HepG2 (cell line): ENCODE measurements at regions not wholly inside any gene's neighbourhood (a gene's known extent, or its start where the extent isn't known, plus 50 kb on each side); places are given as distances from the start of the nearest gene placed in this dataset.
A peak's percentile ranks its signal among the peaks of the same experiment; 100 is the strongest.

Experiments
- ATAC-seq: fragments of 200-7000 bp; cut with Tn5 transposase; 3 replicates; pipeline ENCODE4 v1.9.1; 2020; ENCODE audit warnings: mild to moderate bottlenecking, moderate library complexity
- BruUV-seq: library from RNA; stranded (reverse); fragments of 400-500 nt; replicated peaks from 2 replicates; lab custom pipeline; 2021; lab: Mats Ljungman, UMichigan
- CTCF ChIA-PET: fragments of 300-600 bp; formaldehyde crosslinking; extraction: SDS; loops from one replicate; lab custom pipeline; 2021; ENCODE audit warnings: low total read pairs, inconsistent platforms, low intra/inter-chr PET ratio; lab: Yijun Ruan, JAX
- POLR2A ChIA-PET: fragments of 350-600 bp; sonication (Branson Sonifier 250); formaldehyde crosslinking; loops from one replicate; lab custom pipeline; 2020; ENCODE audit warnings: antibody characterized with exemption, inconsistent platforms; lab: Yijun Ruan, JAX
- DNase-seq: peaks from one replicate; pipeline ENCODE4 v3.0.0-alpha.2; 2015; ENCODE audit warnings: low spot score
- FAIRE-seq: peaks from 3 replicates; lab custom pipeline; 2011; peaks lifted over from hg19 to GRCh38; lab: Jason Lieb, UNC
- H2AFZ ChIP-seq: one replicate; pipeline ENCODE4 v1.6.1; 2011; ENCODE audit warnings: low read length, inconsistent platforms
- H3K27ac ChIP-seq: fragments of 300-600 bp; 3 replicates; pipeline ENCODE4 v1.8.0; 2011; ENCODE audit warnings: mixed run types, mild to moderate bottlenecking, mixed read lengths, low read length, inconsistent platforms; ENCODE audit not compliant: insufficient read depth; ENCODE audit errors: extremely low read length
- H3K27me3 ChIP-seq, 2 experiments: fragments of 200-600 bp in 1 of 2; 2 replicates in 1 of 2; 3 replicates in 1 of 2; pipeline versions ENCODE4 v1.6.0 to v1.8.0; 2011; ENCODE audit warnings: low read length in 2 of 2, mild to moderate bottlenecking in 2 of 2, moderate library complexity in 2 of 2, inconsistent platforms in 1 of 2; ENCODE audit not compliant: insufficient read depth in 2 of 2, control insufficient read depth in 1 of 2
- H3K36me3 ChIP-seq, 2 experiments: fragments of 200-600 bp in 1 of 2; replicated peaks in 1 of 2; 2 replicates in 1 of 2; 3 replicates in 1 of 2; pipeline versions ENCODE4 v1.5.1 to v1.8.0; 2011; ENCODE audit warnings: low read length in 2 of 2, inconsistent platforms in 1 of 2; ENCODE audit not compliant: insufficient read depth in 2 of 2, control insufficient read depth in 1 of 2
- H3K4me1 ChIP-seq: 2 replicates; pipeline ENCODE4 v1.5.1; 2012; ENCODE audit warnings: low read length, inconsistent platforms; ENCODE audit not compliant: insufficient read depth
- H3K4me2 ChIP-seq: 2 replicates; pipeline ENCODE4 v1.6.0; 2011; ENCODE audit warnings: low read depth, low read length, inconsistent platforms
- H3K4me3 ChIP-seq, 3 experiments: fragments of 200-600 bp in 1 of 3; sonication (generic), shearing (Covaris generic) in 1 of 3; replicated peaks in 1 of 3; 2 replicates each; pipeline ENCODE4 v1.5.1; 2011 to 2016; ENCODE audit warnings: low read length in 3 of 3, inconsistent platforms in 2 of 3, low read depth in 2 of 3, mild to moderate bottlenecking in 2 of 3, control low read depth in 1 of 3, mixed read lengths in 1 of 3; ENCODE audit not compliant: insufficient read depth in 1 of 3
- H3K79me2 ChIP-seq: one replicate; pipeline ENCODE4 v1.6.1; 2011; ENCODE audit warnings: low read length, inconsistent platforms; ENCODE audit not compliant: insufficient read depth
- H3K9ac ChIP-seq: 2 replicates; pipeline ENCODE4 v1.6.0; 2011; ENCODE audit warnings: mild to moderate bottlenecking, low read depth, low read length, inconsistent platforms; ENCODE audit not compliant: insufficient read depth
- H3K9me3 ChIP-seq: 2 replicates; pipeline ENCODE4 v1.5.1; 2012; ENCODE audit warnings: mild to moderate bottlenecking, low read length
- H4K20me1 ChIP-seq: 2 replicates; pipeline ENCODE4 v1.6.0; 2011; ENCODE audit warnings: inconsistent platforms, mild to moderate bottlenecking, low read length, moderate library complexity; ENCODE audit not compliant: insufficient read depth
- ELF3 ChIP-seq: IDR thresholded peaks from 2 replicates; pipeline ENCODE4 v1.6.1; 2016; ENCODE audit warnings: missing genetic modification reagents, missing compliant biosample characterization
- FOXJ3 ChIP-seq: sonication (generic); formaldehyde crosslinking; IDR thresholded peaks from 2 replicates; pipeline ENCODE4 v1.4.0; 2020; ENCODE audit warnings: missing genetic modification reagents, mild to moderate bottlenecking, borderline replicate concordance
- GLI4 ChIP-seq: sonication (generic); formaldehyde crosslinking; IDR thresholded peaks from 2 replicates; pipeline ENCODE4 v1.5.1; 2020; ENCODE audit warnings: missing genetic modification reagents, mild to moderate bottlenecking, moderate library complexity, borderline replicate concordance
- RBM39 ChIP-seq: fragments of 200-400 bp; formaldehyde crosslinking; IDR thresholded peaks from one replicate; pipeline ENCODE4 v1.6.1; 2018; ENCODE audit warnings: antibody characterized with exemption, mild to moderate bottlenecking, low read depth, low read length; ENCODE audit not compliant: poor library complexity, severe bottlenecking
- ZNF432 ChIP-seq: sonication (generic); formaldehyde crosslinking; IDR thresholded peaks from 2 replicates; pipeline ENCODE4 v1.5.0; 2020; ENCODE audit warnings: missing genetic modification reagents, mild to moderate bottlenecking, borderline replicate concordance
- ZNF550 ChIP-seq: sonication (generic); formaldehyde crosslinking; IDR thresholded peaks from 2 replicates; pipeline ENCODE4 v1.4.0; 2020; ENCODE audit warnings: mild to moderate bottlenecking, missing genetic modification reagents, borderline replicate concordance
- ZNF891 ChIP-seq: sonication (generic); formaldehyde crosslinking; IDR thresholded peaks from 2 replicates; pipeline ENCODE4 v1.5.0; 2020; ENCODE audit warnings: mild to moderate bottlenecking, missing genetic modification reagents
- WGBS: methylation state at CpG from one replicate; pipeline ENCODE4 v1.1.6; 2017; ENCODE audit warnings: low lambda C conversion rate; 5-methylcytosine and 5-hydroxymethylcytosine counted together
- in situ Hi-C: cut with HindIII; loops from 2 replicates; pipeline ENCODE4 v1.10.0; 2017; ENCODE audit warnings: low pct_unique_long_range_greater_than_20kb; ENCODE audit not compliant: extremely low pct_ligation_motif_present
- intact Hi-C: fragments of 100-400 bp; cut with micrococcal nuclease; formaldehyde crosslinking; loops from one replicate; pipeline ENCODE4 v1.10.0; 2022; ENCODE audit not compliant: unreplicated experiment
- TF ChIP-seq, protein P1 (sequence below): sonication (generic); formaldehyde crosslinking; IDR thresholded peaks from 2 replicates; pipeline ENCODE4 v1.4.0; 2020; ENCODE audit warnings: mild to moderate bottlenecking, low read depth, missing genetic modification reagents
- TF ChIP-seq, protein P2 (sequence below): sonication (generic); formaldehyde crosslinking; IDR thresholded peaks from 2 replicates; pipeline ENCODE4 v1.8.0; 2022; ENCODE audit warnings: low read depth, missing genetic modification reagents
- TF ChIP-seq, protein P3 (sequence below): sonication (generic); formaldehyde crosslinking; IDR thresholded peaks from 2 replicates; pipeline ENCODE4 v1.4.0; 2020; ENCODE audit warnings: missing genetic modification reagents, borderline replicate concordance
- TF ChIP-seq, protein P4 (sequence below): sonication (generic); formaldehyde crosslinking; IDR thresholded peaks from 2 replicates; pipeline ENCODE4 v1.4.0; 2020; ENCODE audit warnings: mild to moderate bottlenecking, missing genetic modification reagents

DNA sequence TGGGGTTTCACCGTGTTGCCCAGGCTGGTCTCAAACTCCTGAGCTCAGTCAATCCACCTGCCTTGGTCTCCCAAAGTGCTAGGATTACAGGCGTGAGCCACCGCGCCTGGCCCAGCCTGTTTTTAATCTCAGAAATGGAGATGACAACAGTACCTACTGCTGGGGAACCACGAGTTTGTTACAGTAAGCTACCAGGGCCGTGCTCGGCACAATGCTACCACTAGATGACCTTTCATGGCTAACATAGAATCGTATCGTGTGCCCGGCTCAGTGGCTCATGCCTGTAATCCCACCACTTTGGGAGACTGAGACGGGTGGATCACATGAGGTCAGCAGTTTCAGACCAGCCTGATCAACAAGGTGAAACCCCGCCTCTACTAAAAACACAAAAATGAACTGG lies 90.8 kb upstream of the SLC34A2 start:
- FAIRE-seq: no peak
- POLR2A ChIA-PET: no interaction called here

More for the DNA sequence above, 90.8 kb upstream of the SLC34A2 start:
- 58% methylated on average over 12 of the region's 12 CpGs for WGBS
- intact Hi-C loops: no loop called here
- TF ChIP-seq ZNF432 (CRISPR knock-in tag) (no peak), RBM39 (no peak), ELF3 (no peak), ZNF550 (CRISPR knock-in tag) (no peak), FOXJ3 (CRISPR knock-in tag) (no peak), GLI4 (no peak), ZNF891 (CRISPR knock-in tag) (no peak)
- TF ChIP-seq, protein P1, sequence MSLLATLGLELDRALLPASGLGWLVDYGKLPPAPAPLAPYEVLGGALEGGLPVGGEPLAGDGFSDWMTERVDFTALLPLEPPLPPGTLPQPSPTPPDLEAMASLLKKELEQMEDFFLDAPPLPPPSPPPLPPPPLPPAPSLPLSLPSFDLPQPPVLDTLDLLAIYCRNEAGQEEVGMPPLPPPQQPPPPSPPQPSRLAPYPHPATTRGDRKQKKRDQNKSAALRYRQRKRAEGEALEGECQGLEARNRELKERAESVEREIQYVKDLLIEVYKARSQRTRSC: no peak
- TF ChIP-seq, protein P2, sequence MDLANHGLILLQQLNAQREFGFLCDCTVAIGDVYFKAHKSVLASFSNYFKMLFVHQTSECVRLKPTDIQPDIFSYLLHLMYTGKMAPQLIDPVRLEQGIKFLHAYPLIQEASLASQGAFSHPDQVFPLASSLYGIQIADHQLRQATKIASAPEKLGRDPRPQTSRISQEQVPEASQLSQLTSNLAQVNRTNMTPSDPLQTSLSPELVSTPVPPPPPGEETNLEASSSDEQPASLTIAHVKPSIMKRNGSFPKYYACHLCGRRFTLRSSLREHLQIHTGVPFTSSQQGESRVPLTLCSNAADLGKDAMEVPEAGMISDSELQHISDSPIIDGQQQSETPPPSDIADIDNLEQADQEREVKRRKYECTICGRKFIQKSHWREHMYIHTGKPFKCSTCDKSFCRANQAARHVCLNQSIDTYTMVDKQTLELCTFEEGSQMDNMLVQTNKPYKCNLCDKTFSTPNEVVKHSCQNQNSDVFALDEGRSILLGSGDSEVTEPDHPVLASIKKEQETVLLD (CRISPR knock-in tag): no peak
- TF ChIP-seq, protein P3, sequence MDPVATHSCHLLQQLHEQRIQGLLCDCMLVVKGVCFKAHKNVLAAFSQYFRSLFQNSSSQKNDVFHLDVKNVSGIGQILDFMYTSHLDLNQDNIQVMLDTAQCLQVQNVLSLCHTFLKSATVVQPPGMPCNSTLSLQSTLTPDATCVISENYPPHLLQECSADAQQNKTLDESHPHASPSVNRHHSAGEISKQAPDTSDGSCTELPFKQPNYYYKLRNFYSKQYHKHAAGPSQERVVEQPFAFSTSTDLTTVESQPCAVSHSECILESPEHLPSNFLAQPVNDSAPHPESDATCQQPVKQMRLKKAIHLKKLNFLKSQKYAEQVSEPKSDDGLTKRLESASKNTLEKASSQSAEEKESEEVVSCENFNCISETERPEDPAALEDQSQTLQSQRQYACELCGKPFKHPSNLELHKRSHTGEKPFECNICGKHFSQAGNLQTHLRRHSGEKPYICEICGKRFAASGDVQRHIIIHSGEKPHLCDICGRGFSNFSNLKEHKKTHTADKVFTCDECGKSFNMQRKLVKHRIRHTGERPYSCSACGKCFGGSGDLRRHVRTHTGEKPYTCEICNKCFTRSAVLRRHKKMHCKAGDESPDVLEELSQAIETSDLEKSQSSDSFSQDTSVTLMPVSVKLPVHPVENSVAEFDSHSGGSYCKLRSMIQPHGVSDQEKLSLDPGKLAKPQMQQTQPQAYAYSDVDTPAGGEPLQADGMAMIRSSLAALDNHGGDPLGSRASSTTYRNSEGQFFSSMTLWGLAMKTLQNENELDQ (CRISPR knock-in tag): no peak
- TF ChIP-seq, protein P4, sequence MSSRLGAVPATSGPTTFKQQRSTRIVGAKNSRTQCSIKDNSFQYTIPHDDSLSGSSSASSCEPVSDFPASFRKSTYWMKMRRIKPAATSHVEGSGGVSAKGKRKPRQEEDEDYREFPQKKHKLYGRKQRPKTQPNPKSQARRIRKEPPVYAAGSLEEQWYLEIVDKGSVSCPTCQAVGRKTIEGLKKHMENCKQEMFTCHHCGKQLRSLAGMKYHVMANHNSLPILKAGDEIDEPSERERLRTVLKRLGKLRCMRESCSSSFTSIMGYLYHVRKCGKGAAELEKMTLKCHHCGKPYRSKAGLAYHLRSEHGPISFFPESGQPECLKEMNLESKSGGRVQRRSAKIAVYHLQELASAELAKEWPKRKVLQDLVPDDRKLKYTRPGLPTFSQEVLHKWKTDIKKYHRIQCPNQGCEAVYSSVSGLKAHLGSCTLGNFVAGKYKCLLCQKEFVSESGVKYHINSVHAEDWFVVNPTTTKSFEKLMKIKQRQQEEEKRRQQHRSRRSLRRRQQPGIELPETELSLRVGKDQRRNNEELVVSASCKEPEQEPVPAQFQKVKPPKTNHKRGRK (CRISPR knock-in tag): no peak
- TF ChIP-seq, all 625 proteins: peak for 0
- ATAC-seq (peak; percentile 31; the same call in 1 of the 3 replicates), DNase-seq (no peak)
- Histone ChIP-seq H4K20me1 (no peaks in the 10 kb centered on the region), H3K27ac (no peak overlapping the region), H3K36me3 (no peaks in the 10 kb centered on the region), H2AFZ (no peak overlapping the region), H3K9ac (no peak overlapping the region), H3K4me2 (no peak overlapping the region), H3K4me1 (peaks cover 6% of the 10 kb centered on the region), H3K79me2 (no peaks in the 10 kb centered on the region), H3K4me3 (no peak overlapping the region), H3K27me3 (no peaks in the 10 kb centered on the region), H3K9me3 (no peaks in the 10 kb centered on the region)
- BruUV-seq: no TSS peak
- CTCF ChIA-PET: no interaction called here
- in situ Hi-C loops: no loop called here
